ENCODE measurements at regions not wholly inside any gene's neighbourhood (a gene's known extent, or its start where the extent isn't known, plus 50 kb on each side); places are given as distances from the start of the nearest gene placed in this dataset.
"Not testable (repeated sequence)": the region's sequence is repeated elsewhere in the genome, so short reads cannot be mapped to it uniquely, and the experiment has no call there.

DNA sequence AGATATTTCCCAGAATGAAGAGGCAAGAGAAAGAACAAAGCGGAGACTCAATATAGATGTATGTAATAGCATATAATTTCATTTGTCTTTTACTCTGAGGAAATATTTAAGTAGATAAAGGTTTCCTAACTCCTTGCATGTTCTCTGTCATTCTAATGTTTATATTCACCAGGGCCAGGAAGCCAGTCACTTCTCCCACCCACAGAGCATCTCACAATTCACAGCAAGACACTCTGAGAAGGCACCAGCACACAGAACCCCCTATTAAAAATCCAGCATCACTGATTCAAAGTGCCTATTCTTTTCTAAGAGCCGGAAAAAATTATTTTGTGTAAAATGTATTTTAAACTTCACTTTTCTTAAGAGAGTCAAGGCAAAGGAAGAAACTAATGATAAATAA is 927.1 kb downstream of the C4orf33 start:
- DNase-seq = no peak

DNA sequence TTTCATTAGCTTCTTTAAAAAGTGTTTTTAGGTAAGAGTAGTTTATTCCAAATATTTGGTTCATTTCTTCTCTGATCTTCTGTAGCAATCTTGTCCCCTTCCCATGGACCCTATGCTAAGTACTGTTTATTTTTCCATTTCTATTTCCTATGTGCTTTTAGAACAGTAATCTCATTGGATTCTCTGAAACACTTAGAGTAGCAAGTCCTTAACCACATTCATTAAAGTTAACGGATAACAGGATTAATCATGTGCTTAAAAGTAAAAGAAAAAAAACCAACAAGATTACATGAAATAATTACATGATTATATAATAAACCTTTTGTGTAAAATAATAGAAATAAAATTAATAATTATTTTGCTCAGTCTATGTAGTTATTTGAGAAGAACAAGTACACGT is 929.7 kb downstream of the C4orf33 start:
- no peak for DNase-seq

DNA sequence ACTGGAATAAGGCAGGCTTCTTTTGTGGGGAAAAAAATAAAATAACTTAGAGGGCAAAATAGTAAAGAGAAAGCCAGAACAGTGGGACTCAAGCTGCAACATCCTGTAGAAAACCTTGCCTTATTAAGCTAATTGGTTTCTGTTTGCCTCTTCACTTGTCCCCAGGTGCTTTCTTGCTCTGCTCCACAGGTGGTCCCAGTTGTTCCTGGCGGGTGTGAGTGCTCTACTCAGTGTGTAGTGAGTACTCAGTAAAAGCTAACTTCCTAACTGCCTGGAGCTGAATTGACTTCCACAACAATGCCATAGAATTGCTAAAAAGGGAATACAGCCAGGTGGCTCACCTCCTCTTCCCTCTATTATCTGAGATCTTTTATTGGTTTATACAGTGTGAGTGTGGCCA is 930.2 kb downstream of the C4orf33 start:
- DNase-seq = no peak

DNA sequence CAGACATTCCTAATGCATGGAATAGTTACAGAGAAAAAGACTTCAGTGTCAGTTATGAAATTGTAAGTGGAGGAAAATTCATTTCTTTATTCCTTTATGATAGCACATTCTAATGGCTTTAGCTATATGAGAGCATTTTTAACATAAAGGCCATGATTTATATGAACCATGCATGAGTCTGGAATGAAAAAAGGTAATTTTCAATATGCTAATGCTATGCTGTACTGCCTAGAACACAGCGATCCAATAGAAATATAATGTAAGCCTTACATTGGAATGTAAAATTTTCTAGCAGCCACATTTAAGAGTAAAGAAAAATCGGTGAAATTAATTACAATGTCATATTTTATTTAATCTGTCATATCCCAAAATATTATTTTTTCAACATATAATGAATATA is 932.0 kb downstream of the C4orf33 start:
- DNase-seq = no peak

- DNase-seq = no peak
Measured at GRCh38 chr4:130028552-130028951, 932.6 kb downstream of the C4orf33 start.

GRCh38 chr4:130029442-130029841 is 933.5 kb downstream of the C4orf33 start:
- DNase-seq = no peak

DNA sequence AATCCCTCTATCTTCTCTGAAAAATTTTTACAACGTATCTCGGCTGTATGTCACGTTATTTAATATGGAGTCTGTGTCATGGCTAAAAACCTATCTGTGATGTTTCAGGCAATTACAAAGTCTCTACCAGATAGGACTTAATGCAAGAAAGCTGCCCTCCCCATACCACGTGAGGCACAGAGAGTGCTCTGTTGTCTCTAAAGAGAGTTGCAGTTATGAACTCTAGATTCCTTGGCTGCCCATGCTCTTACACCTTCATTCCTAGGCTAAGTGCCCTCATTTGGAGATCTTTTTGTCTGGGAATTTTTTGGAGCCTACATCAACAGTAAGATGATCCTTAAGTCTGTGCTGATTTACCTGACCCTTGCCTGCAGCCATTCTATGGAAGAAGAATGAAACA is 935.9 kb downstream of the C4orf33 start:
- DNase-seq = no peak

- DNase-seq = not testable (repeated sequence)
Measured at GRCh38 chr4:130033657-130034056, 937.7 kb downstream of the C4orf33 start.

DNA sequence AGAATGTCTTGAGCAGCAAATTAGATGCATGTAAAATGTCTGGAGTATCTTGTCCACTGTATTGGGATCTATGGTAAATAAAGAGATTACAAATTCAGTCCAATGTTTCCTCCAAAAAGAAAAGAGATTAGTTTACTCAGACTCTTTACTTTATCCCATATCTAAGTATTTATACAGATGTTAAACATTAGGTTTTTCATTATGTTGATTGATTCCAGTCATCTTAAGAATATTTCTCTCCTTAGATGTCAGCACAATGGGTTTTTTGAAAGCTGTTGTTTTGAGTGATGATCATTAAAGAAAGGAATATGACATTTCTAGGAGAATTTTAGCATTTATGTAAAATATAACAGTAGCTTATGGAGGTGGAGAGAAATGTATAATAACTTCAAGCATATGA is 938.9 kb downstream of the C4orf33 start:
- no peak for DNase-seq

DNA sequence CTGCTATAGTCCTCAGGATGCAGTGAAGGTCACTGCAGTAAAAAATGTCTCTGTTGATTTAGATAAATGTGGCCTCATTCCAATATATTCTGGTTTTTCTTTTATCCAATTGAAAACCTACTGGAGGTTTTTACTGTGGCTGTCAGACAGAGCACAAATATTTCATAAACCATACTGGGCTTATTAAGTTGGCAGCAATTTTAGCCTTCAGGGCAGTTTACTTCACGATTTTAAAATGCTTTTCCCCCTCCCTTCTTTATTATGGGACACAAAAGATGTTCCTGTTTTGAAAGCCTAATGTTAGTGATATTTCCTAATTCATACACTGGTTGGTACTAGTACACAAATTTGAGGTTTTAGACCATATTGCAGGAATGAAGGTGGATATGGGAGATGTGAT is 939.4 kb downstream of the C4orf33 start:
- DNase-seq = peak; percentile 18

DNA sequence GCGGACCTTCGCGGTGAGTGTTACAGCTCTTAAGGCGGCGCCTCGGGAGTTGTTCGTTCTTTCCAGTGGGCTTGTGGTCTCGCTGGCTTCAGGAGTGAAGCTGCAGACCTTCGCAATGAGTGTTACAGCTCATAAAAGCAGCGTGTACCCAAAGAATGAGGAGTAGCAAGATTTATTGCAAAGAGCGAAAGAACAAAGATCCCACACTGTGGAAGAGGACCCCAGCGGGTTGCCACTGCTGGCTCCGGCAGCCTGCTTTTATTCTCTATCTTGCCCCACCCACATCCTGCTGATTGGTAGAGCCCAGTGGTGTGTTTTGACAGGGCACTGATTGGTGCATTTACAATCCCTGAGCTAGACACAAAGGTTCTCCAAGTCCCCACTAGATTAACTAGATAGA is 941.9 kb downstream of the C4orf33 start:
- DNase-seq = not testable (repeated sequence)

DNA sequence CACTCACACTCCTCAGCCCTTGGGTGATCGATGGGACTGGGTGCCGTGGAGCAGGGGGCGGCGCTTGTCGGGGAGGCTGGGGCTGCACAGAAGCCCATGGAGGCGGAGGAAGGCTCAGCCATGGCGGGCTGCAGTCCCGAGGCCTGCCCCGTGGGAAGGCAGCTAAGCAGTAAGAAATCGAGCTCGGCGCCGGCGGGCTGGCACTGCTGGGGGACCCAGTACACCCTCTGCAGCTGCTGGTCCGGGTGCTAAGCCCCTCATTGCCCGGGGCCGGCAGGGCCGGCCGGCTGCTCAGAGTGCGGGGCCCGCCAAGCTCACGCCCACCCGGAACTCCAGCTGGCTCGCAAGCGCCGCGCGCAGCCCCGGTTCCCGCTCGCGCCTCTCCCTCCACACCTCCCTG is 942.6 kb downstream of the C4orf33 start:
- DNase-seq = not testable (repeated sequence)

DNA sequence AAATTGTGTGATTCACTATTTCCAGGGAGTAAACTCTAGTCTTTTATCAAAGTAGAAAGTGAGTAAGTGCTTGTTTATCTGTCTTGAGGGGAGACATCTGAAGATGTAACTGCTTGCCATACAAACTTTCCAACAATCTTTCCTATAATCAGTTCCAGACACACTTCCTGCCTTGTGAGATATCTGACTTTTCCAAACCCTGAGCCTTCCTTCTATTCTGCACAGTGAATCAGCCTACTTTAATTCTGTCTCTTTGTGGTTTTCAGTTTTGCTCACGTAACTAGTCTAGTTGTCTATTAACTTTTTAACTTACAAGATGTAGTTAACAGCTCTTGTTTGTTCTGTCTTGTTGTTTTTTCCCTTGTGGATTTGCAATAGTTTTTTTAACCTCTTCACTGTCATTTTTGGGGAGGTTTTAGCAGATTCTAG is 947.8 kb downstream of the C4orf33 start:
- peak; percentile 64 for DNase-seq

GRCh38 chr4:130044788-130045531 is 949.0 kb downstream of the C4orf33 start:
- no peak for DNase-seq

DNA sequence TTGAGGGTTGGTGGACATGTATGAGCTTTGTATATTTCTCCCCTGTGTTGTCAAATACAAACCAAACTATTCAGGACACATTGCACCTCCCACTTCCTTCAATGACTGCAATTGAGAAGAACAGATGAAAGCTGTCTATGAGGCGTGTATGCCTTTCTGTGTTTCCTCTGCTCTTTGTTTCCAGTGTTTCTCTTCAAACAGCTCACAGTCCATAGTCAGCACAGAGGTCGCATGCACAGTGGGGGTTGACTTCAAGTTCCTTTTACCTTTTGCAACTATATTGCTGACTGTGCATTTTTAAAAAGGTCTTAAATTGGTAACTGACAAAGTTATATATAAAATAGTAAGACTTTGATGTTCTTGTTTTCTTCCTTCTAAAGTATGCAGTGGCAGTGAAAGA is 957.8 kb downstream of the C4orf33 start:
- DNase-seq = no peak

- DNase-seq = no peak
Measured at GRCh38 chr4:130054908-130055307, 959.0 kb downstream of the C4orf33 start.

GRCh38 chr4:130056286-130056685 is 960.3 kb downstream of the C4orf33 start:
- DNase-seq = no peak

DNA sequence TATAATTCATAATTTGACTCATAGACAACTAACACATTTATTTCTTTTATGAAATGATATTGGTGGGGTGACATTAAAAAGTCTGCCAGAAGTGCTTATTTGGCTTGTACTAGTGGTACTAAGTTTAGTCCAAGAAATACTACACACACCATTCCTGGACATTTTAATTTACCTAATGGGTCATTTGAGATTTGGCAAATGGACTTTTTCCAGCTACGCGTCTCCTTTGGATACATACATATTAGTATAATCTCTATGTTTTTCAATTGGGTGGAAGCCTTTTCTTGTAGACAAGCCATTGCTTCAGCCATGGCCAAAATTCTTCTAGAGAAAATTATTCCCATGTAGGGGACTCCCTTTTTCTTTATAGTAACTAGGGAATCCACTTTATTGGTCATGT is 968.5 kb downstream of the C4orf33 start:
- DNase-seq = no peak

- no peak for DNase-seq
Measured at GRCh38 chr4:130067419-130067818, 971.5 kb downstream of the C4orf33 start.

- no peak for DNase-seq
Measured at GRCh38 chr4:130068072-130068471, 972.1 kb downstream of the C4orf33 start.

DNA sequence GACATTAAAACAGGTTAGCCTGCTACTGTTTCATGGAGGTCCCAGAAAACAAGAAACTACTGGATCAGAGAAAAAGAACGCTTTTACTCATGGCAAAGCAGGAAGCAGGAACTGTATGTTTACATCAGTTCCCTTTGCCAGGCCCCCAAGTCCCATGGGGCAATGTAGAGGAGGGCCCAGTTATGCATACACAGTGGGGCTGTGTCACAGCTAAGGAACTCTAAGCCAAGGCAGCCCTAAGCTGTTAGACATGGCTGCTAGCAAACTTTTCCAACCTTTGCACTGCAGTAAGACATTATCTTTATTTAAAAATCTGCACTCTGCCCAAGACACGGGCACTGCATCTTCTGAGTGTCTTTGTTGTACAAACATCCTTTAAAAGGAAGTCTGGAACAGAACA is 975.8 kb downstream of the C4orf33 start:
- DNase-seq = peak; percentile 29

DNA sequence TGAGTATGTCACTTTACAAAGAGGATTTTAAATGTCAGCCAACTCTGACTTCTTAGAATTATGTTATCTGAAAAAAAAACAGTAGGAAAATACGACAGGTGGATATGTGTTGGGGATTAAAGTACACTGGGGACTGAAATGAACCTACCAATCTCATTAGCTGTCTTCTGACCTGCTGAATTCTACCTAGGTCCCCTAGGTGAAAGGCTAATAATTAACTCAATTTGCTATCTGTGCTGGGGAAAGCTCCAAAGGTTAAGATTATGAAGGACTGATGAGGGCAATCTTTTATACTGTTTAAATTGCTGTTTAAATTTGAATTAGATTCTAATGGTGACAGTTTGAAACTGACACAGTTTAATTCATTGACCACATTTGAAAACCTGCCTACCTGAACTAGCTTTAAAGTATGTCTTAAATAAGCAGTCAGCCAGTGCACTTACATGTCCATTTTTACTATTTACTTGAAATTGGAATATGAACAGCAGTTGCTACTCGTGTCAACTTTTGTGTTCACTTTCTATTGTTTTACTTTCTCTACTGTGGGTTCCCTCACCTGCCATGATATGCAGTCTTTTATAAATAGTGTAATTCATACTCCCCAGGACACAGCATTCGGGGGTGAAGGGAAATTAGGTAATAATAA is 977.3 kb downstream of the C4orf33 start:
- DNase-seq = no peak

- DNase-seq = no peak
Measured at GRCh38 chr4:130074096-130074495, 978.1 kb downstream of the C4orf33 start.

GRCh38 chr4:130077275-130077674 is 981.3 kb downstream of the C4orf33 start:
- DNase-seq = peak; percentile 41

All from fibroblast of skin of scalp (primary cell).